Smooth muscle cell (in vitro differentiated cells): ENCODE measurements at regions not wholly inside any gene's neighbourhood (a gene's known extent, or its start where the extent isn't known, plus 50 kb on each side); places are given as distances from the start of the nearest gene placed in this dataset.

Experiments
- DNase-seq: peaks from one replicate; lab custom pipeline; 2025; ENCODE audit not compliant: unreplicated experiment; lab: John Stamatoyannopoulos, UW
- H2AFZ ChIP-seq: fragments of 200-600 bp; sonication (generic); 2 replicates; pipeline ENCODE4 v1.6.0; 2016; ENCODE audit warnings: antibody characterized with exemption, low read depth, mild to moderate bottlenecking
- H3F3A ChIP-seq: fragments of 200-600 bp; sonication (generic); 2 replicates; pipeline ENCODE4 v1.6.0; 2017; ENCODE audit warnings: antibody characterized with exemption, low read depth
- H3K27ac ChIP-seq: fragments of 200-600 bp; sonication (generic); 2 replicates; pipeline ENCODE4 v1.5.1; 2016; ENCODE audit warnings: low read depth, mild to moderate bottlenecking
- H3K27me3 ChIP-seq: fragments of 200-600 bp; sonication (generic); 2 replicates; pipeline ENCODE4 v1.6.1; 2016; ENCODE audit warnings: low read depth, mild to moderate bottlenecking
- H3K36me3 ChIP-seq: fragments of 200-600 bp; sonication (generic); 2 replicates; pipeline ENCODE4 v1.5.1; 2016; ENCODE audit warnings: low read depth
- H3K4me1 ChIP-seq: fragments of 200-600 bp; sonication (generic); 2 replicates; pipeline ENCODE4 v1.5.1; 2016; ENCODE audit warnings: low read depth
- H3K4me2 ChIP-seq: fragments of 200-600 bp; sonication (generic); 2 replicates; pipeline ENCODE4 v1.6.0; 2016; ENCODE audit warnings: mild to moderate bottlenecking
- H3K4me3 ChIP-seq: fragments of 200-600 bp; sonication (generic); 2 replicates; pipeline ENCODE4 v1.5.1; 2016; ENCODE audit warnings: mild to moderate bottlenecking
- H3K79me2 ChIP-seq: fragments of 200-600 bp; sonication (generic); 2 replicates; pipeline ENCODE4 v1.6.0; 2016; ENCODE audit warnings: low read depth, mild to moderate bottlenecking
- H3K9ac ChIP-seq: fragments of 200-600 bp; sonication (generic); 2 replicates; pipeline ENCODE4 v1.6.0; 2016; ENCODE audit warnings: low read depth
- H3K9me3 ChIP-seq: fragments of 200-600 bp; sonication (generic); replicated peaks from 2 replicates; pipeline ENCODE4 v1.5.1; 2016; ENCODE audit warnings: low read depth
- H4K20me1 ChIP-seq: fragments of 200-600 bp; sonication (generic); 2 replicates; pipeline ENCODE4 v1.6.0; 2016; ENCODE audit warnings: low read depth
- WGBS: methylation state at CpG from one replicate; pipeline ENCODE4 v1.1.7; 2016; ENCODE audit warnings: low lambda C conversion rate; 5-methylcytosine and 5-hydroxymethylcytosine counted together
- TF ChIP-seq, protein P1 (sequence below): fragments of 200-600 bp; sonication (generic); IDR thresholded peaks from 2 replicates; pipeline ENCODE4 v1.5.1; 2017; ENCODE audit warnings: borderline replicate concordance, mild to moderate bottlenecking, antibody characterized with exemption; ENCODE audit not compliant: insufficient read depth, poor library complexity, severe bottlenecking

DNA sequence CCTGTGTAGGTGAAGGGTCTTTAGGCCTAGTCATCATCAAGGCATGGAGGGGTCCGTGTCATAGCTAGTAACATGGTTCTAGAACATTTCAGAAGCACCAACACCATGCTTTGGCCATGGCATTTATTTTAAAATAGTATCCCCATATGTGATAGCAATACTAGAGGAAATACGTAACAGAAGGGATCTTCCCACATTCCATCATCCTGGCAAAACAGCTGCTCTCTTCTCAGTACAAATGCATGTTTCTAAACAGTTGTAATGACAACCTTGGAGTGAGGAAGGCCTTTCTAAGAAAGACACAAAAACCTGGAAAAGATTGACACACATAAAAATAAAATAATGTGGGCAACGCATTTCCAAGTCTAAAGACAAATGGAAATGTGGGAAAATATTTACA, 97.6 kb downstream of the GADD45G start:
- no peak overlapping the region for H3K4me3 ChIP-seq
- H3K27ac ChIP-seq, result no peak overlapping the region
- no peak for DNase-seq

DNA sequence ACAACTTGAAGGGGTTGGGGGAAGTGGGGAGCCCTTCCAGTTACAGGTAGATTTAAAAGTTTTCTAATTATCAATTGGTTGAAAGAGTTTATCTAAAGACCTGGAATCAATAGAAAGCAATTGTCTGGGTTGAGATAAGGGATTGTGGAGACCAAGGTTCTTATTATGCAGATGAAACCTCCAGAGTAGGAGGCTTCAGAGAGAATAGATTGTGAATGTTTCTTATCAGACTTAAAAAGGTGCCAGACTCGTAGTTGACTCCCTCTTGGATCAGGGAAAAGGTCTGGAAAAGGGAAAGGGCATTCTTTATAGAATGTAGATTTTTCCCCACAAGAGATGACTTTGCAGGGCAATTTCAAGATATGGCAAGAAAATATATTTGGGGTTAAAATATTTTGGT, 100.8 kb downstream of the GADD45G start:
- Histone ChIP-seq H3F3A (no peaks in the 10 kb centered on the region), H3K27me3 (no peaks in the 10 kb centered on the region), H3K9me3 (no peaks in the 10 kb centered on the region), H3K4me2 (no peak overlapping the region), H2AFZ (no peak overlapping the region), H3K36me3 (no peaks in the 10 kb centered on the region), H4K20me1 (no peaks in the 10 kb centered on the region), H3K4me3 (no peak overlapping the region), H3K27ac (no peak overlapping the region), H3K79me2 (no peaks in the 10 kb centered on the region), H3K9ac (no peak overlapping the region), H3K4me1 (no peaks in the 10 kb centered on the region)
- TF ChIP-seq, protein P1, sequence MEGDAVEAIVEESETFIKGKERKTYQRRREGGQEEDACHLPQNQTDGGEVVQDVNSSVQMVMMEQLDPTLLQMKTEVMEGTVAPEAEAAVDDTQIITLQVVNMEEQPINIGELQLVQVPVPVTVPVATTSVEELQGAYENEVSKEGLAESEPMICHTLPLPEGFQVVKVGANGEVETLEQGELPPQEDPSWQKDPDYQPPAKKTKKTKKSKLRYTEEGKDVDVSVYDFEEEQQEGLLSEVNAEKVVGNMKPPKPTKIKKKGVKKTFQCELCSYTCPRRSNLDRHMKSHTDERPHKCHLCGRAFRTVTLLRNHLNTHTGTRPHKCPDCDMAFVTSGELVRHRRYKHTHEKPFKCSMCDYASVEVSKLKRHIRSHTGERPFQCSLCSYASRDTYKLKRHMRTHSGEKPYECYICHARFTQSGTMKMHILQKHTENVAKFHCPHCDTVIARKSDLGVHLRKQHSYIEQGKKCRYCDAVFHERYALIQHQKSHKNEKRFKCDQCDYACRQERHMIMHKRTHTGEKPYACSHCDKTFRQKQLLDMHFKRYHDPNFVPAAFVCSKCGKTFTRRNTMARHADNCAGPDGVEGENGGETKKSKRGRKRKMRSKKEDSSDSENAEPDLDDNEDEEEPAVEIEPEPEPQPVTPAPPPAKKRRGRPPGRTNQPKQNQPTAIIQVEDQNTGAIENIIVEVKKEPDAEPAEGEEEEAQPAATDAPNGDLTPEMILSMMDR, result no peak
- 44% methylated on average over 1 of the region's 1 CpG for WGBS
- DNase-seq, result no peak

More for the DNA sequence above, 97.6 kb downstream of the GADD45G start:
- 83% methylated on average over 3 of the region's 3 CpGs for WGBS
- Histone ChIP-seq H3K36me3 (no peaks in the 10 kb centered on the region), H4K20me1 (no peaks in the 10 kb centered on the region), H3K9ac (no peak overlapping the region), H3K4me2 (no peak overlapping the region), H3K9me3 (no peaks in the 10 kb centered on the region), H3K4me1 (no peaks in the 10 kb centered on the region), H3K27me3 (no peaks in the 10 kb centered on the region), H3K79me2 (no peaks in the 10 kb centered on the region), H2AFZ (no peak overlapping the region), H3F3A (no peaks in the 10 kb centered on the region)
- TF ChIP-seq, protein P1, result no peak

DNA sequence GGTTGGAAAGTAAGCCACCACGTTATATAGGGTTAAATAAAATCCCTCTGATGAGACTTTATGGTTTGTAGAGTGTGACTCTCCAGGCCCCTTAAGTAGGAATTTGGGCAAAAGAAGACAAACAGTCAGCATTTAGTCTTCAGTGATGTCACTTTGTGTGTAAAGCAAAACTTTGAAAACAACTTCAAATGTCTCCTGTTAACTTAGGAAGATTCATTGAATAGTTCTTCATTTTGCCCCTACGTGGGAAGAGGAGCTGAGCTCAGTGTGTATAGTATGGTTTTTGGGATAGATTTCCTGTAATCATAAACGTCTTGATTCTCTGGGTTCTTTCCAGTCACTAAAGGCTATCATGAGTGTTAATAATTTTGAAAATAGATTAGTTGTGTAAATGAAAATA, 101.3 kb downstream of the GADD45G start:
- Histone ChIP-seq H3K4me1 (no peaks in the 10 kb centered on the region), H4K20me1 (no peaks in the 10 kb centered on the region), H3K4me2 (peak overlapping the region; percentile 55), H3K79me2 (no peaks in the 10 kb centered on the region), H3K36me3 (no peaks in the 10 kb centered on the region), H3K4me3 (no peak overlapping the region), H3K27me3 (no peaks in the 10 kb centered on the region), H3K27ac (no peak overlapping the region), H3F3A (no peaks in the 10 kb centered on the region), H3K9me3 (no peaks in the 10 kb centered on the region), H2AFZ (no peak overlapping the region), H3K9ac (no peak overlapping the region)
- DNase-seq, result no peak
- TF ChIP-seq, protein P1, result no peak
- WGBS, result 29% methylated on average over 3 of the region's 3 CpGs

GRCh38 chr9:89706731-89707191, 101.9 kb downstream of the GADD45G start:
- no peak overlapping the region for H3K4me3 ChIP-seq
- no peak overlapping the region for H3K27ac ChIP-seq
- no peak for DNase-seq
- no peaks in the 10 kb centered on the region for H4K20me1 ChIP-seq
- H3K27me3 ChIP-seq, result no peaks in the 10 kb centered on the region
- TF ChIP-seq, protein P1, result no peak
- no peaks in the 10 kb centered on the region for H3K4me1 ChIP-seq
- no peaks in the 10 kb centered on the region for H3K79me2 ChIP-seq
- H3K9me3 ChIP-seq, result no peaks in the 10 kb centered on the region
- WGBS, result 67% methylated on average over 5 of the region's 5 CpGs
- no peak overlapping the region for H3K9ac ChIP-seq
- no peaks in the 10 kb centered on the region for H3K36me3 ChIP-seq
- no peak overlapping the region for H2AFZ ChIP-seq
- no peak overlapping the region for H3K4me2 ChIP-seq
- no peaks in the 10 kb centered on the region for H3F3A ChIP-seq
